NOMO-1 (cell line): ENCODE measurements at regions not wholly inside any gene's neighbourhood (a gene's known extent, or its start where the extent isn't known, plus 50 kb on each side); places are given as distances from the start of the nearest gene placed in this dataset.

Experiments used
- DNase-seq, 2 experiments: peaks; one replicate each; lab custom pipeline; 2025; ENCODE audit not compliant: unreplicated experiment in 2 of 2; lab: John Stamatoyannopoulos, UW

DNA sequence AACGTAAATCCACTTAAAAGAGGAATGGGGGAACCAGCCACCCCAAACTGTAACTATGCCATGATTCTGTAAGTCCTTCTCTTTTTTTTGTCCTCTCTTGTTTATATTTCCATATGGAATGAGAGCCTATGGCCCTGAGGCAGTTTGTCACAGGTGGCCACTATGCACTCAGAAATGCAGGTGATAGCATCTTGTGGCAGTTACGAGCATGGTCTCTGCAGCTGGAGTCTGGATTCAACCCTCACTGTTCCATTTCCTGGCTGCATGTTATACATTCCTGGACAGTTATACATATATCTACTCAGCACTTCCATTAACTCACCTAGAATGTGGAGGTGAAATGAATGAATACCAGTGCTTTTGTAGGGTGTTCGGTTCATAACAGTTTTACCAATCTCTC lies 291.5 kb upstream of the FANCL start:
- DNase-seq = no peak

DNA sequence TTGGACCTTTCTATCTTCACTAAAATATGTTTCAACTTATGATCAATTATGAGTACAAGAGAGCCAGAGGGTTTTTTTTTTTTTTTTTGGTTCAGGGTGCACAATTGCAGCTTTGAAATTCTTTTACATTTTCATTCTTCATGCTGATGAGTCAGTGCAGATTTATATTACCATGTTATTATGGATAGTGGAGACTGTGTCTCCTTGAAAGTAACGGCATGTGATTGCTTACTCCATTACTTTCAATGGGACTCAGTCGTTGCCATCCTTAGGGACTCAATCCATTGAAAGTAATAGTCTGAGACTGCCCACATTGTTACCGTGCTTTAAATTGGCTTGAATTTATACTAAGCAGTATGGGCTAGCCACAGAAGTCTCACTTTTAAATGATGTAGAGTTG lies 286.5 kb upstream of the FANCL start:
- no peak for DNase-seq

DNA sequence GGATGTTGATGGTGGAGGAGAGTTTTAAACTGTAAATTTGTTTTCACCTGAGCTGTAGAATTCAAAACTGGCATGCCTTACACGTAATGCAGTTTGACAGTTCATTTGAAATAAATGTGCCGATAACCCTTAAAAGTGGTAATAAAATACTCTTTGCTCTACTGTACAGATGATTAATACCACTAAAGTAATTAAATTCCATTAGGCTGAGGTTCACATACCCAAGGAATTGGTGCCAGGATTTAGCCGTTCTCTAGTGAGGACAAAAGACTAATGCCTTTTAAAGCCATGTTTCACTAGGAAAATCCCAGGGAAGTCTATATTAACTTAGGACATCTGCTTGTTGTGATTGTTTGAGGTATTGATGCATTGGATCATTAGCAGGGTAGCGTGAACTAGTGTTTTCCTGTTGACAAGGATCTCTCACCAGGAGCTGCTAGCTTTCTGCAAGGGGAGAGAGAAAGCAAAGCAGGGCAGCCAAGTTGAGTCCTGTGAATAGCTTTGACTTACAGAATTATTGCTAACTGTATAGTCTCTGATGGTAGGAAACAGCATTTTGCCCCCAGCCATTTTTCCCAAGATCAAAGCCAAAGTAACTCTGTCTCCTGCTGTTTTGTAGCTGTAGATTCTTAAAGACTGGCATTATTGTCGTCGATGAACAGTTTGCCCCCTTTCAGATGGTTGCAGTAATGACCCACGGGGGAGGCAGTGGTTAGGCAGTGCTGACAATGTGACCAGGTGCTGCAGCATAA lies 280.9 kb upstream of the FANCL start:
- no peak for DNase-seq

DNA sequence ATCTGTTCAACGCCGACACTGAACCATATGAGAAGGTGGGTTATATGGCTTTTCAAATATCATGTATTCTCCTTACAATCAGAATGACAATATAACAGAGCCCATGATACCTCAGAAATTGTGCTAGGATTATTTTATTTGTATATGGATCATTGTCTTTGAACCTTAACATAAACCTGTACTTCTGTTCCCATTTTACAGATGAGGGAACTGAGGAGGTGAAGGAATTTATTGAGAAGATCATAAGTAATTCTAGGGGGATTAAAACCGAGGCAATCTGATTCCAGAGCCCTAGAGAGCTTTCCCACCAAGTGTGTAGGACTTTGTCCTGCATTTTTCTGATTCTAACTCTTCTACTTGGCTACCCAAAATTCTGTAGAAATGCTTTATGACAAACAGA lies 279.8 kb upstream of the FANCL start:
- no peak for DNase-seq

DNA sequence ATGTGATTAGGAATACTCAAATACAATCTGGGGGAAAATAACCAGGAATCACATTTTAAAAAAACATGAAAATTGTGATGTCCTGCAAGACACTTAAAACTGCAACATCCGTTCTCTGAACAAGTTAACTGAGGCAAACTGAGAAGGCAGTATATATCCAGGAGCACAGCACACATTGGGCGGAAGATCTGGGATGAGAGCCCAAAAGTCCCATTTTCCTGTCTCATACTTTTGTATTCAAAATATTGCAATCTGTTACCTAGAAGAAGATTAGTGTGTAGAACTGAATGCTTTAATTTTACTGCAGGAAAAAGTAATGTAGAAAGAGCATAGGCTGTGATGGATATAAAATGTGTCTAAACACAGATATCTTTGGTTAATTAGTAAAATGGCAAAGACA lies 276.8 kb upstream of the FANCL start:
- DNase-seq = no peak

DNA sequence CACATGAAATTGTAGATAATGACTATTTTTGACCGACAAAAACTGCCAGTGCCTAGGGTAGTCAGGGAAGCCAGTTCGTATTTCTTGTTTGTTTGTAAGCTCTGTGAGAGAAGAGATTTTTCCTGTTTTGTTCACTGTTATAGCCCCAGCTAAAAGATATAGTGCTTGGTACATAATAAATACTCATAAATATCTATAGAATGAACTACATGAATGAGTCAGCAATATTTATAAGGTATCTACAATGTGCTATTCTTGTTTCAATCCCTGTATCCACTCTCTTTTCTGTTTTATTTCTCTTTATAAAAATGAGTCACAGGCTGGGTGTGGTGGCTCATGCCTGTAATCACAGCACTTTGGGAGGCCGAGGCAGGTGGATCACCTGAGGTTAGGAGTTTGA lies 275.6 kb upstream of the FANCL start:
- no peak for DNase-seq

DNA sequence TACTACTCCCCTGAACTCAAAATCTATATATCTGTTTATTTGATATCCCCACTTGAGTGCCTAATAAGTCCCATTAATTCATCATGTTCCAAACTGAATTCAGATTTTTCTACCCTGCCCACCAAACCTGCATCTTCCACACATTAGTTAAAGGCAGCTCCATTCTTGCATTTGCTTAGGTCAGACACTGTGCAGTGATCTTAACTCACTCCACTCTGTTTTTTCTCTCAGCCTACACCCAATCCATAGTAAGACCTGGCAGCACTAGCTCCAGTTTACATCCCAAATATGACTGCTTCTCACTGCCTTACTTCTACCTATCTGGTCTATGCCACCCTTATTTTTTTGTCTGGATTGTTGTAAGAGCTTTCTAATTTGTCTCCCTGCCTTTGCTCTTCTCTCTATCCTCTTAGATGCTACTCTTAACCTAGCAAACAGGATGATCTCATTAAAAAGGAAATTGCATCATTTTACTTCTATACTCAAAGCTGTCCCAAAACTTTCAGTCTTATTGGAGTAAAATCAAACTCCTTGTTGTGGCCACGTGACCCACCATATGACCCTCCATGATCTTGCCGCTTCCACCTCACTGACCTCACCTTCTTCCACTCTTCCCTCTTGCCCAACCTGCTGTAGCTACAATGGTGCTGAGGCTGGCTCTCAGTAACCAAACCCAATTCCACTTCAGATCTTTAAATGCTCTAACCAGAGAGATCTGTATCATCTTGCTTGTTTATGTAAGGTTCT lies 274.9 kb upstream of the FANCL start:
- no peak for DNase-seq

DNA sequence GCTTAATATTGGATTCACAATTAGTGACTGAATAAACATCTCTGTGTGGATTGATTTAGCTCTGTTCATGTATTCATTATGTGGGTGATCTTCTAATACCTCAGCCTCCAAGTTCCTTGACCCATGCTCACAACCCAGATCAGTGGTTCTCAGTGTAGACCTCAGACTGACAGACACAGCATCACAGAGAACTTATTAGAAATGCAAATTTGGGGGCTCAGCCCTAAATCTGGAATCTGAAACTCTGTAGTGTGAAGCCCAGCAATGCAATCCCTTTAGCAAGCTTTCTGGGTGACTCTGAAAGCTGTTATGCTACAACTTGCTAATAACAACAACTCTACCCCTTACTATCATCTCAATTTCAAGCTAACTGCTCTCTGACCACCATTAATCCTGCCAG lies 273.1 kb upstream of the FANCL start:
- DNase-seq = no peak

DNA sequence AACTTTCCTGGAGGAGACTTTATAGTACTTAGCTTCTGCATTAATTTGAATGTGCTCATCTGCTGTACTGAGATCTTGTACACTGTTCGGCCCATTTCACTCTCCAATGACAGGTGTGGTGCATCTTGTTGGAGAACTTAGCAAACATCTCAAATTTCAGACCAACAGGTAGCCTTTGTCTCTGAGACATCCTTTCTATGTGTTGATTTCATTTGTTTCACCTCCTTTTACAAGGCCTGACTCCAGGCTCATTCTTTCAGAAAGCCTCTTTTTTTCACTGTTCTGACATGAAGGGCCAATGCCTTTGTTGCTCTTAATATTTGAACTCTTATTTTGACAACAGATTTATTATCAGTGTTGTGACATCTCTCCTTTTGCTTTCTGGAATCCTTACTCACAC lies 271.8 kb upstream of the FANCL start:
- no peak for DNase-seq

DNA sequence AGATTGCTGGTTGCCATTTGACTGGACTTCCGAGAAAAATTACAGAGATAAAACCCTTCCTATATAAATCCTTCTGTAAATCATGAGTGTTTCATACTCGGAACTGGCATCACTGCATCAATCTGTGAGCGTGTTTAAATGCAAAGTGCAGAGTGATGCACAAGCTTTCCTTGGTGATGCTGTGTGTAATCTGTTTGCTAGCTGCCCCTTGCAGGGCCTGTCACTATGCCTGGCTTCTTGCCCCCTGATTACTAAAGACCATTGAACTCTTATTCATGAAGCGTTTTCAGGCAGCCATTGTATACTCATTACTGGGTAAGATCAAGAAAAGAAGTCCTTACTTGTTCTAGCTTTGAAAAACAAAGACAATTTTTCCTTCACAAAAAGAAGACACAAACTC lies 266.9 kb upstream of the FANCL start:
- no peak for DNase-seq

DNA sequence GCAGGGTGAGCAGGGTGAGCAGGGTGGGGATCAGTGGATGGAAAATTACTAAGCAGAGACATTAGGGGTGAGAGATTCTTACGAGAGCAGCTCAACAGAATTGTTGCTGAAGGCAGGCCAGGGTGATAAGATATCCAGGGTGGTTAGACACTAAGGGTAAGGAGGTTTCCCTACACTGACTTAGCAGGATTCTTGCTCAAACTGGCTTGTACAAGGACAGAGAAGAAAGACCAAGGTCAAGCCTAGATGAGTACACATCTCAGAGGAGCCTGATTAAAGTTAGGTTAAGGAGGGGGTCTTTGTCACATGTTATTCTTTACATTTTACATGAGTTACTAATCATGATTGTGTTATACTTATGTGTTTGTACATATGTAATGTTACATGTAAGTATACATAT lies 262.8 kb upstream of the FANCL start:
- DNase-seq = no peak

DNA sequence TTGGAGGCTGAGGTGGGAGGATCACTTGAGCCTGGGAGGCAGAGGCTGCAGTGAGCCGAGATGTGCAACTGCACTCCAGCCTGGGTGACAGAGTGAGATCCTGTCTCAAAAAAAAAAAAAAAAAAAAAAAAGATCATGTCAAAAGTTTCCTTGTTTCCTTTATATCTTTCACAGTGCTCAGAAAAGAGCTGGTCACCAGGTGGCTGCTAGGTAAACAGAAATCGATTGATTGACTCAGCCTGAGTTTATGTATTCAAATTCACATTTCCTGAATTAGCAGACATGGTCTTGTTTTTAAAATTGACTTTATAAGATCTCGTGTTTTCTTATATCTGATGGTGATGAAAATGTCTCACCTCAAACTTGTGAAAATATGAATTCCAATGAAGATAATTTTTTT lies 261.8 kb upstream of the FANCL start:
- no peak for DNase-seq

DNA sequence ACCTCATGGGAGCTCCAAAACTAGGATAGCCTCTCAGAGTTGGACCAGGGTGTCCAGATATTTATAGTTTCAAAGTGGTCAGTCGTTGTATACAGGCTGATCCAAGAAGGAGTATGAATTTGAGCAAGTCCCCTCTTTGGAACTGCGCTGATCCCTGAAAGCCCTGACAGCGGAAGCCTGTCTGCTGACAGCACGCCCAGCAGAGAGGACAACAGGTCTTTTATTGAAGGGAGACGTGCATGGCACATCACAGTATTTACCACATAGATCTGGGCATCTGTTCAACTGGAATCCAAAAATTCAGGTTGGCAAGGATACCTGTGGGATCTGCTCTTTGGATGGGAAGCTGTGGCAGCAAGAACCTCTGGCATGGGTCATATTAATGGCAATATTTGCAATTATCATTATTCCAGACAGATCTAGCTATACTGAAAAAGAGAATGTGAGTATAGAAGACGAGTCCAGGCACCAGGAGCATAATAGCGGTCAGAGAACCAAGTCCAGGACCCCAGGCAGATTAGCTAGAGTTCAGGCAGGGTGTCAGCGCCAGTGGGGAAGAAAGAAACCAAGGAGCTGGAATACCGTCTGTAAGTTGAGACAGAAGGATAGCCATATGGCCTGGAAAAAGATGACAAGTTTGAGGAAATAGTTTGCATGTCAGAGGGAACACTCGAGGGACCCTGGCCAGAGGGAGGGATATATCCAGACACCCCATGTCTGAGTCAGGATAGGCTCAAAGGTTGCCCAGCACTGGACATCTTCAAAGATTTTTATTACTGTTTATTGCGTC lies 260.4 kb upstream of the FANCL start:
- no peak for DNase-seq

DNA sequence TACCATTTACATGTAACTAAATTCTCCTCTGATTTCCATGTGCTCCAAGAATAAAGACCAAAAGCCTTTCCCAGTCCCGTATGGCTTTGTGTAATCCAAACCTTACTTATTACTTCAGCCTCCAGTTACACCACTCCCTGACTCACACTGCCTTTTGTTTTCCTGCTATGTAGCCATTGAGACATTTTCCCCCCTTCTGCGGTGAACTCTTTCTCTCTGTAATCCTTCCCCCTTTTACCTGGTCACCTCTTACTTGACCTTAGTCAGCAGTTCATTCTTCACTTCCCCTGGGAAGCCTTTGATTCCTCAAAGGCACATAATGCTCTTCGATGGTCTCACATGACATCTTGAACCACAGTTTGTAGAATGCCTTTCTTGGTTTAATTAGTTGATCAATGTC lies 256.0 kb upstream of the FANCL start:
- no peak for DNase-seq

DNA sequence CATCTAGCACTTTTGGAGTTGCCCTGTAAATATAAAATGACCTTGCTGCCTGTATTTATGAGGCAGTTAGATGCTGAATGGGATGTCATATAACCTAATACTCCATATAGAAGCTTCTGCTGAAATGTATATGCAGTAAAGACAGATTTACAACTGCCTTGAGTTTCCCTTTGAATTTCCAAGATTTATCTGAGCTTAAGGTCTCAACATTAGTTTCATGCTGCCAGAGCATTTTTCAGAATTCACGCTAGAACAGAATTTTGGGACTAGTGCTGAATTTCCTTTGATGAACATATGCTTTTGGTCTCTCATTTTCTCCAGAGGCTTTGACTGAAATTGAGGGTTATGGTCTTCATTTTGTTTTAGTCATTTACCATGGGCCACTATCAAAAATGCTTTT lies 254.7 kb upstream of the FANCL start:
- no peak for DNase-seq

DNA sequence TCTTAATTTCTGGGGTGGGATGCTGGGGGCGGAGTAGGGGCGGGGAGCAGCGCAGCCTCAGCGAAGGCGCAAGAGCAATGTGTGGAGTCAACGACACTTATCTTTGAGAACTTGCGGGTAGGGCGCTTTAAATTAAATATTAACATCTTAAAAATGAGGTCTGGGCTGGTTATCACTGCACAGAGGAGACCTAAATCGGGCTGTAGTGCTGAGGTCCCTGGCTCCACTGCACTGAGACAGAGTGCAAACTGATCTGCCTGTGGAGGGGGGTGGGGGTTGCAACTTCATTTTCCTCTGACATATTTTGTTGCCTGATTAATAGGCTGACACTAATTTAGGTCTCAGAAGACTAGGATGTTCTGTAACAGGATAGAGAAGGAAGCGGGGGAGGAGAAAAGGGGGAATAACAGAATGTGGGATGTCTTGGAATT lies 253.0 kb upstream of the FANCL start:
- DNase-seq = no peak

DNA sequence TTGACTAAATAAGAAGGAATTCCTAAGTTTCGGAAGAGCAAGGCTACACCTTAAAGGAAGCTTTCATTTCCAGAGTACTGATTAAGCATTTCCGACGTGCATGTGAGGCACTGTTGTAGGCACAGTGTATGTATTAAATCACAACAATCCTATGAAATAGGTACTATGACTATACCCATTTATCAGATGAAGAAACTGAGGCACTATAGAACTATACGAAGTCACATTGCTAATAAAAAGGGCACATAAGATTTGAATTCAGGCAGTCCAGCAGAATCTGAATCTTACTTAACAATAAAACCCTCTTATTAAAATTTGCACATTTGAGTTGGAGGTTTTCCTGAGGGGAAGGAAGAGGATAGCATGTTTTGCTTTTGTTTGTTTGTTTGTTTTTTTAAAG lies 243.5 kb upstream of the FANCL start:
- no peak for DNase-seq

DNA sequence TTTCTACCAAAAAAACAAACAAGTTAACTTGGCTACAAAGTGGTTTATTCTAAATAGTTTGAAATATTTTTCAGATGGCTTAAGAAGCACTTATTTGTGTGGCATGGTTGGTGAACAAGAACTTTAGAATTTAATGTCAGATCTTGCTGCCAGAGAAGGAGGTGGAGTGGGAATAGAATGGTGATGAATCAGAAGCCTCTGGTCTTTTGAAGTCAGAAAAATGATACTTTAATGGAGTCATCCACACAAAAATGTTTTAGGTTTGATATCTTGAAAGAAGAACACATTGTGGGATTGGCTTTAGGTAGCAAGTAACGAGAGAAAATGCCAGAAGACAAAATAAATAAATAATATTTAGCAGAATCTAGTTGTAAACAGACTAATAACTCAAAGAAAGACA lies 243.1 kb upstream of the FANCL start:
- DNase-seq = no peak

DNA sequence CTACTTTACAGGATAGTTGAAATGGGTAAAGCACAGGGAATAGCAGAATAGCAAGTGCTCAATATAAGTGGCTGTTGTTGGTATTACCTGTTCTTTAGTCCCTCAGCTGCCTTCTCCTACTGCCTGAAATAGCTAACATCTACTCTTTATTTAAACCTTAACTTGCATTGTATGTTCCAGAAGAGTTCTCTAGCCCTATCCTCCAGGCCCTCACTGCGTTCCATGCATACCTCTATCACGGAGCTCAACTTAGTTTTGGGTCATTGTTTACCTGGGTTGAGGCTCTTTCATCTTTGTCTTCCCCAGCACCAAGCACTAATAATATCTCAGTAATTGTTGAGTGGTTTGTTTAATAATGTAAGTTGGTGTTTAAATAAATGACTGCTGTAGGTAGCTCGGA lies 242.2 kb upstream of the FANCL start:
- DNase-seq = no peak

DNA sequence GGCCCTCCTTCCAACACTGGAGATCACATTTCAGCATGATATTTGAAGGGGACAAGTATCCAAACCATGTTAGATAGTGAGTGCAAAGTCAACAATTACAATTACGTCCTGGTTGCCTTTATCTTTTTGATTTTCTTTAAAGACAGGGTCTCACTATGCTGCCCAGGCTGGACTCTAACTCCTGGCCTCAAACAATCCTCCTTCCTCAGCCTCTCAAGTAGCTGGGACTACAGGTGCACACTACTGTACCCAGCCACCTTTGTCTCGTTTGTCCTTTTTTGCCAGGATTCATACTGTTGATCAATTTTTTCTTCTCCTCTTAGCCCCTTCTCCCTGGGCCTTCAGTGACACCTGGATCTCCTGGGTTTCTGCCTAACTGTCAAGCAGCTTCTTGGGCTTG lies 240.5 kb upstream of the FANCL start:
- no peak for DNase-seq

DNA sequence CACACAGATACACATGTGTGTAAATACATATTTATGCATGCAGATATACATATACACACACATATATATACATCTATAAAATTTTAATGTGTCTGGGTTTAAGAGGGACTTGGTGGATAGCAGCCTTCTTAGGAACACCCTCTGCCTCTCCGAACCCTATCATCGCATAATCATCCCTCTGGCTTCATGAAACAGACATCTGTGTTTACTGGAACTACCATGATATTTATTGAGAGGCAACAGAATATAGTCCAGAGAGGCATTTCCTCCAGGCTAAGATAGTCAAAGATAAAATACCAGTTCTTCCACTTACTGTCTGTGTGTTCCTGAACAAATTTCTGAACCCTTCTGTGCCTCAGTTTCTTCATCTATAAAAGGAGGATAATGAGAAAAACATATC lies 239.0 kb upstream of the FANCL start:
- no peak for DNase-seq
